EH (cell line): ENCODE measurements at regions not wholly inside any gene's neighbourhood (a gene's known extent, or its start where the extent isn't known, plus 50 kb on each side); places are given as distances from the start of the nearest gene placed in this dataset.

ENCODE experiments used
- DNase-seq: peaks from one replicate; pipeline ENCODE4 v3.0.0-alpha.2; 2015; ENCODE audit warnings: low read depth

GRCh38 chr12:20262119-20262518 lies 106.2 kb upstream of the PDE3A start:
- DNase-seq, result no peak

DNA sequence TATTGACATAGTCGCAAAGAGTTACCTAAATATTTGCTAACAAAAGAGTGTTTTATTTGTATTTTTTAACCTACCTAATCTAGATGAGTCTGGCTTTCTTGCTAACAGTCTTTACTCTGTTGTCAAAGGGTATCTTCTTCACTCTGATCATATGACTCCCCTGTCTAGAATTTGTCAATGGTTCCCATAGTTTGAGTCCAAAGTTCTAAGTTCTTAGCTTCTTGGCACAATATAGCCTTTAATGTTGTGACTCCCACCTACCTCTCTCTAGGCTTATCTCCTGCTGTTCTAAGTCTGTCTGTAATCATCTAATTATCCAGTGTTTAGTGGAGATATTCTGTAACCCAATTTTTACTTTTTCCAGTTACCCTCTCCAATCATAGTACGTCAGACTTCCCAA lies 104.3 kb upstream of the PDE3A start:
- DNase-seq, result no peak

DNA sequence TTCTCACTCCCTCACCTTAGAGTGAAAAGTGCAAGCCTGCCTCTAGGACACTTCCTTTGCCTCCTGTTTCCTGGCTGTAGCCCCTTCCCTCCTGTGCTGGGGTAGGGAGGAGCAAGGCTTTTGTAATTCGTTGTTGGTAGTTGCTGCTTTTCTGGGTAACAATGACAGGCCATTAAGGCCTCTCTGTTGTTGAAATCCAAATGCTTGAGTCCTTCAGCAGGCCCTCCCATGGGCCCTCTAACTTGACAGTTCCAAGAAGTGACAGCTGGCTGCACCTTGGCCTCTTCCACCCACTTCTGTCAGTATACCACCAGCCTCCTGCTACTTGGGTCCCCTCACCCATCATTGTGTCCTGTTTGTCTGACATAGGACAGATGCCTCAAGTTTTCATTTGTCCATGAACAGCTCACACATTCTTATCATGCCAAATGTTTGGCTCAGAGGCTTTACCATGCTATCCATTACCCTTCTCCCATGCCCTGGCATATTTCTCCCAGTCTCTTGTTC lies 103.7 kb upstream of the PDE3A start:
- peak; percentile 81 for DNase-seq

- DNase-seq, result peak; percentile 69
These were observed 100.1 kb upstream of the PDE3A start for GRCh38 chr12:20268121-20268732.

- DNase-seq, result no peak
These were observed 99.6 kb upstream of the PDE3A start for GRCh38 chr12:20268771-20269170.

- no peak for DNase-seq
These were observed 98.8 kb upstream of the PDE3A start for GRCh38 chr12:20269337-20270067.

DNA sequence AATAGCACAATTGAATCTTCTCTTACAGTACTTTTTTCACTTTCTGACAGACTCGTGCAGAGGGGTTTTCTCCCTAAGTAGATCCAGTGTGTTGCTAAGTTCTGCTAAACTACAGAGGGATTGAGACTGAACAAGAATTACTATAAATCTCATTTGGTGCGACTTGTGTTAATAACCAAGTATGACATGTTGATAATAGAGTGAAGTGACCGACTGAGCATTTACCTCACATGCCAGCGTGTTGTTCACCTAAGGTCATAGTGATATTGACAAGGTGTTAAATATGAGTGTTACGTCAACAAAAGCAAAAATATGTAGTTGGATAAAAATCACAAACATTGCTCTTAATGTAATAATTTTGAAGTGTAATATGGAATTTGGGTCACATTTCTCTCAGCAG lies 97.8 kb upstream of the PDE3A start:
- DNase-seq, result no peak

- no peak for DNase-seq
These were observed 96.2 kb upstream of the PDE3A start for GRCh38 chr12:20272161-20272560.

DNA sequence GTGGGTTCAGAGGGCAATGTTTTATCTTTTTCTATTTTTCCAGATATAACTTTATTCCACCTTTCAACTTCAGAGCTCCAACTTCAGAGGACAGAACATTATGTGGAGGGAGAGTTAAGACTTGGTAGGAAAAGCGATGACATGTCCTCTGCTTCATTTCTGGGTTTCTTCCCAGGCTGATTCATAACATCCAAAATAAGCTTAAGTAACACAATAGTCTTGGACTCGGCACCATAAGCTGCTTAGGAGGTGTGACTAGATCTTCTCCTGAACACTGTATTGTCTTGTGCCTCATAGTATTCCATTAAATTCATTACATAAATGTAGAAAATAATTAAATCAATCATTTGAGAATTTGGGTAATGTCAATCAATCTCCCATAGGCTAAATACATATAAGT lies 95.5 kb upstream of the PDE3A start:
- peak; percentile 23 for DNase-seq

- DNase-seq, result no peak
These were observed 94.3 kb upstream of the PDE3A start for GRCh38 chr12:20274008-20274407.

DNA sequence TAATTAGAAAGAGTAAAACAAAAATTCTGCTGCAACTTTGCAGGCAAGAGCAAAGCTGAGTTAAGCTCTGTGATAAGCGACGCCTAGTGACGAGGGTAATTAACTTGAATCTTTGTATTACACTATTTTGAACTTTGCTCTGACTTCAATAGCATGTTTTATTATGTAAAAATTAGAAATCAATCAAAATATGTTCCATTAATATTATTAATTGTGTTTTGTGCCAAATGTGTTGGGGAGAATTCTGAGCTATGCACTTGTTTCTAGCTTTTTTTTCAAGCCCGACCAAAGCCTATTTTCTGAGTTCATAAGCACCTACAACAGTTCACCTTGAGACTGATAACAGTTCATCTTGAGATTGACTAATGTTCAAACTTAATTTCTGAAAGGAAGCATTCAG lies 90.1 kb upstream of the PDE3A start:
- DNase-seq, result no peak

DNA sequence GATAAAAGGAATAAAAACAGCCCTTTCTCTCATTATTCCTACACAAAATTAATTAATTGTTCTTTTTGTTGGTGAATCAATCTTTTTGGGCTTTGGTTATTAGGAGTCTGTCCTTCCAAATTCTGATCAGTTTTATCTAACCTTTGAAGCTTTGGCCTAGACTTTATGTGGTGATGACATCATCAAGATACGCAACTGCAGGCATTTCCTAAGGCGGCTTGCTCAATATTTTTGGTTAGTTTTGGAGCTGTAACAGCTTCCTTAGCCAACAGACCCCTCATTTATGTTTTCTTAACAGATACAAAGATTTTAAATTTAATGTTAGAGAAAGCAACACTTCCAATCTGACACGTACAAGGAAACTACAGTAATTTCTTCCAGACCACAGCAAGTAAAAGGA lies 87.8 kb upstream of the PDE3A start:
- peak; percentile 30 for DNase-seq

- no peak for DNase-seq
These were observed 85.9 kb upstream of the PDE3A start for GRCh38 chr12:20282401-20282800.

DNA sequence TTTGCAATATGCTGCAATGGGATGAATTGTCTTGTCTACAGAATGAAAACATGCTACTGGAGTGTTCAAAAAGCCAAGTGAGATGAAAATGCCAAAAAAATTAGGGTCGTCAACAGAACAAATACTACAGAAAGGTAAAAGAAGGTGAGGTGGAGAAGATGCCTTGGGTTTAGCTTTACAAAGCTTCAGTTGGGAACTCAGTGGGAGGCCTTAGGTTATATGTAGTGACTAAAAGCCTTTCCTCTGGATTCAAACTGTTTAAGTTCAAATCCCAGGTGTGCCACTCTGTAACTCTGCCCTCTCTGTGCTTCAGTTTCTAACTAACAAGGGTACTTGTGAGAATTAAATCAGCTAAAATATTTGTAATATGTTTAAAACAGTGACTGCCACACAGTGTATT lies 84.9 kb upstream of the PDE3A start:
- DNase-seq, result no peak

DNA sequence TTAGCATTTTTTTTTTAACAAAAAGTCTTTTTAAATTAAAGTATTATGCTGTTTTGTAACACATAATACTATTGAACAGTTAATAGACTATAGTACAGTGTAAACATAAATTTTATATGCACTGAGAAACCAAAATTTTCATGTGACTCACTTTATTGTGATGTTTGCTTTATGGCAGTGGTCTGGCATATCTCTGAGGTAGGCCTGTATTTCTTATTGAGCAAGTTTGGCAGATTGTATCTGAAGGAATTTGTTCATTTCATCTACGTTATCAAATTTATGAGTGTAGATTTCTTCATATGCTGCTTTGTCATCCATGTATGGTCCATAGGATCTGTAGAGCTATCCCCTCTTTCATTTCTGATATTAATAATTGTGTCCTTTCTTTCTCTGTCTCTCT lies 78.8 kb upstream of the PDE3A start:
- no peak for DNase-seq

- DNase-seq, result no peak
These were observed 67.9 kb upstream of the PDE3A start for GRCh38 chr12:20300457-20300856.

DNA sequence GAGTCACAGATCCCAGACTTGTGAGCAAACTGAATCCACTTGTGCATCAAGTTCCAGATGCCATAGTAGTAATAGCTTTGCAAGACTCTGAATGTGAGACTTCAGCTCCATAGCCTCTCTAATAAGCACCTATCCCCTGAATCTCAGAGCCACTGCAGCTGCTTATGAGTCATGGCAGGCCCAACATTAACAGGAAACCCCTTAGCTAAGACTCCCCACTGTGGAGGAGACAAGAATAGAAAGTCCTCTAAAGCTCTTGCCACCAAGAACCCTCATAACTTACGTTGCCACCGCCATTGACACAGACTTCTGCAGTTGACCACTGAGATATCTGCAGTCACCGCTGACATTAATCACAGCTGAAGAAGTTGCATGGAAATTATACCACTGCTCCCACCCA lies 62.9 kb upstream of the PDE3A start:
- peak; percentile 49 for DNase-seq

GRCh38 chr12:20309504-20310148 lies 58.7 kb upstream of the PDE3A start:
- no peak for DNase-seq

DNA sequence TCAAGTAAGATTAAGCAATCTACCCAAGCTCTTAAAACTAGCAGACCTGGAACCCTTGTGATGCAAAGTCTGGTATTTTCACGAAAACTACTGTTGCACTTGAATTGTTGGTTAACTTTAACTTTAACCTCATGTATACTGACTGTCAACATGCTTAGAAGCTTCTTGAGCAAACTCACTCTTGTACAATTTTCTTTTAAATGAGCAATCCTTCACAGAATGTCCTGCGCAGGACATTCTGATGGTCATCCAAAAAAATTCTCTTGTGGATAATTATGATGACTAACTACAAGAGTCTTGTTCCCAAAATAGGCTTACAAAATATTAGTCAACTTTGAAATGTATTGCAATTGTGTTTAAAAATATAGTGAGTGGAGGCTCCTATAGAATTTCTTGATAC lies 54.0 kb upstream of the PDE3A start:
- peak; percentile 87 for DNase-seq

DNA sequence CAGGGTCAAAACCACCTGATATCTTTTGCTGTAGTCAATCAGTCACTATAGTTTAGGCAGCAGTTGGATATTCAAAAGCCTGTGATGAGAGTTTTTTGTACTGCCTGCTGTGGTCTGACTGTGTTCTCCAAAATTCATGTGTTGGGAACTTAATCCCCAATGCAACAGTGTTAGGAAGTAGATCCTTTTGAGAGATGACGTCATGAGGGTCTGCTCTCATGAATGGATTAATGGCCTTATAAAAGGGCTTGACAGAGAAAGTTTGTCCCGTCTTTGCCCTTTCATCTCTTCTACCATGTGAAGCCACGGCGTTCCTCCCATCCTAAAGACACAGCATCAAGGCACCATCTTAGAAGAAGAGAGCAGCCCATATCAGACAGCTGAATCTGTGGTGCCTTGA lies 50.8 kb upstream of the PDE3A start:
- DNase-seq, result no peak
